A673 (cell line): ENCODE measurements at regions not wholly inside any gene's neighbourhood (a gene's known extent, or its start where the extent isn't known, plus 50 kb on each side); places are given as distances from the start of the nearest gene placed in this dataset.

Experiments used
- BruUV-seq: library from RNA; stranded (reverse); fragments of 400-500 nt; replicated peaks from 2 replicates; lab custom pipeline; 2021; lab: Mats Ljungman, UMichigan
- CTCF ChIA-PET: fragments of 300-600 bp; sonication (Branson Sonifier 250); formaldehyde crosslinking; loops from one replicate; lab custom pipeline; 2022; ENCODE audit warnings: antibody characterized with exemption; lab: Charles Lee
- POLR2A ChIA-PET: fragments of 300-600 bp; sonication (Branson Sonifier 250); formaldehyde crosslinking; loops from one replicate; lab custom pipeline; 2022; ENCODE audit warnings: antibody characterized with exemption; ENCODE audit not compliant: low non-redundant PET; lab: Charles Lee
- DNase-seq: peaks from one replicate; pipeline ENCODE4 v3.0.0-alpha.2; 2015; ENCODE audit warnings: low spot score
- H3K27ac ChIP-seq: fragments of 200-600 bp; sonication (generic); 2 replicates; pipeline ENCODE4 v1.5.1; 2016; ENCODE audit warnings: mixed run types, low read depth, mild to moderate bottlenecking, mixed read lengths, antibody characterized with exemption, low read length; ENCODE audit not compliant: poor library complexity, severe bottlenecking
- H3K27me3 ChIP-seq: fragments of 200-600 bp; sonication (generic); replicated peaks from 2 replicates; pipeline ENCODE4 v1.6.1; 2017; ENCODE audit warnings: mixed run types, low read depth, mild to moderate bottlenecking, mixed read lengths, antibody characterized with exemption, low read length; ENCODE audit not compliant: insufficient read depth, poor library complexity
- H3K36me3 ChIP-seq: fragments of 200-600 bp; sonication (generic); 2 replicates; pipeline ENCODE4 v1.6.1; 2016; ENCODE audit warnings: mixed run types, mild to moderate bottlenecking, mixed read lengths, antibody characterized with exemption, low read length; ENCODE audit not compliant: insufficient read depth, poor library complexity, severe bottlenecking
- H3K4me1 ChIP-seq: fragments of 200-600 bp; sonication (generic); 2 replicates; pipeline ENCODE4 v1.6.1; 2017; ENCODE audit warnings: mixed run types, mild to moderate bottlenecking, mixed read lengths, antibody characterized with exemption, low read length; ENCODE audit not compliant: insufficient read depth, poor library complexity, severe bottlenecking
- H3K4me3 ChIP-seq: fragments of 200-600 bp; sonication (generic); 2 replicates; pipeline ENCODE4 v1.5.1; 2016; ENCODE audit warnings: low read depth, mixed run types, mild to moderate bottlenecking, mixed read lengths, low read length; ENCODE audit not compliant: poor library complexity, severe bottlenecking
- H3K9me3 ChIP-seq: fragments of 200-600 bp; sonication (generic); 2 replicates; pipeline ENCODE4 v1.6.1; 2016; ENCODE audit warnings: mixed run types, low read depth, mild to moderate bottlenecking, mixed read lengths, antibody characterized with exemption, low read length; ENCODE audit not compliant: poor library complexity, severe bottlenecking
- EZH2 ChIP-seq: fragments of 200-600 bp; sonication (generic); IDR thresholded peaks from 2 replicates; pipeline ENCODE4 v1.6.1; 2017; ENCODE audit warnings: borderline replicate concordance, low read depth, mild to moderate bottlenecking, mixed read lengths, antibody characterized with exemption, low read length; ENCODE audit not compliant: poor library complexity, severe bottlenecking
- intact Hi-C: fragments of 100-400 bp; cut with micrococcal nuclease; formaldehyde crosslinking; loops from one replicate; pipeline ENCODE4 v1.10.0; 2022; ENCODE audit not compliant: unreplicated experiment
- TF ChIP-seq, protein P1 (sequence below): fragments of 300-800, 200-600 bp; sonication (generic); conservative IDR thresholded peaks from 2 replicates; pipeline ENCODE4 v1.5.1; 2017; ENCODE audit warnings: low read depth, mild to moderate bottlenecking, antibody characterized with exemption, low read length, moderate library complexity, mixed read lengths

DNA sequence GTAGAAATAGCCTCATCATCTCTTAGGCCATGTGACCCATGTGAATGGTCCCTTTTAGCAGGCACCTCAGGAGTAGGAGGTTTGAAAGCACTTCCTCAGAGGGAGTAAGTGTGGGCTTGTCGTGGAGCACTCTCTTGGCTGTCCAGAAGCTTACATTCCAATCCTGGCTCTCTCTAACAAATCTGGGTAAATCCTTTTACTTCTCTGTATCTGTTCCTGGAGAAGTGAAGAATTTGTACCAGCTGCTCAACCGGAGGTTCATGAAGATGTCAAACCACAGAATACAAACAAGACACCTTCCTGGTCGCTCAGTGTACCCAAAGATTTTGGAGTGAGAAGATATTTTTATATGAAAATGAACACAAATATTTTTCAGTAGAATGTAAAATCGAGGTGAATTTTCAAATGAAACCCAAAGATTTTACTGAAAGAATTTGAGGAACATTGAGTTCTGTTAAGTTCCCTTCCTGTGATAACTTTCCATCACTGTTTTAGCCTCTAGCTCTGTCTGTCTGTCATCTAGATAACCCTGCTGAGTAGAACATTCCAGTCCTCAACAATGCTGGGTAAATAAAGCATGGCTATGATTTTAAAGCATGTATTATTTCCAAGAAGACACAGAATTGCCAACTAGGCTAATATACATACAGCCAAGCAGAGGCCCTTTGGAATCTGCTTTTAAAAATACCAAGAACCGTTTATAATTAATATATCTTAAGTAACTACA is 263.9 kb upstream of the RGS6 start:
- POLR2A ChIA-PET: interaction anchor here (0.6 kb wide), 1 partner anchor 300 kb away, joined by 22 read pairs; no protein-coding TSS in a partner anchor
- no peak overlapping the region for H3K27ac ChIP-seq
- peaks cover 32% of the 10 kb centered on the region for H3K4me1 ChIP-seq
- no peak for DNase-seq
- intact Hi-C loops: no loop called here
- TF ChIP-seq, protein P1, sequence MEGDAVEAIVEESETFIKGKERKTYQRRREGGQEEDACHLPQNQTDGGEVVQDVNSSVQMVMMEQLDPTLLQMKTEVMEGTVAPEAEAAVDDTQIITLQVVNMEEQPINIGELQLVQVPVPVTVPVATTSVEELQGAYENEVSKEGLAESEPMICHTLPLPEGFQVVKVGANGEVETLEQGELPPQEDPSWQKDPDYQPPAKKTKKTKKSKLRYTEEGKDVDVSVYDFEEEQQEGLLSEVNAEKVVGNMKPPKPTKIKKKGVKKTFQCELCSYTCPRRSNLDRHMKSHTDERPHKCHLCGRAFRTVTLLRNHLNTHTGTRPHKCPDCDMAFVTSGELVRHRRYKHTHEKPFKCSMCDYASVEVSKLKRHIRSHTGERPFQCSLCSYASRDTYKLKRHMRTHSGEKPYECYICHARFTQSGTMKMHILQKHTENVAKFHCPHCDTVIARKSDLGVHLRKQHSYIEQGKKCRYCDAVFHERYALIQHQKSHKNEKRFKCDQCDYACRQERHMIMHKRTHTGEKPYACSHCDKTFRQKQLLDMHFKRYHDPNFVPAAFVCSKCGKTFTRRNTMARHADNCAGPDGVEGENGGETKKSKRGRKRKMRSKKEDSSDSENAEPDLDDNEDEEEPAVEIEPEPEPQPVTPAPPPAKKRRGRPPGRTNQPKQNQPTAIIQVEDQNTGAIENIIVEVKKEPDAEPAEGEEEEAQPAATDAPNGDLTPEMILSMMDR: no peak
- no peak for TF ChIP-seq EZH2
- no TSS peak for BruUV-seq
- no peaks in the 10 kb centered on the region for H3K27me3 ChIP-seq
- H3K9me3 ChIP-seq: no peaks in the 10 kb centered on the region
- no peak overlapping the region for H3K4me3 ChIP-seq
- CTCF ChIA-PET: no interaction called here
- peaks cover 9% of the 10 kb centered on the region for H3K36me3 ChIP-seq

DNA sequence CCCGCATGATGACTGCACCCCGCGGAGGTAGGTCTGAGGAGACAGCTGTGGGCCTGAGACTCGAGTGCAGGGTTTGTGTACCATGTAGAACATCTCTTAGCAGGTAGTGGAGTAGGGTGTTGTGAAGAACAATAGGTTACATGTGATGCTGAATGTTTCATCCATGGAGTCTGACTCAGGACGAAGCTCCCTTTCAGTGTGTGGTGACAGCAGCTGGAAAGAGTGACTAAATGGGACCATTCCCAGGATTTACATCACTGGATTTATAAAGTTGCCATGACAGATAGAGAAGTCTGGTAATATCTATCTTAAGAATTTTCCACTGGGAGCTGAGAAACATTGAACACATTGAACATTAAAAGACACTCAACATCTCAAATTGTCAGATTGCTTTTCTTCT is 259.6 kb upstream of the RGS6 start:
- Histone ChIP-seq H3K27ac (no peak overlapping the region), H3K27me3 (no peaks in the 10 kb centered on the region), H3K36me3 (peaks cover 12% of the 10 kb centered on the region), H3K4me1 (peaks cover 8% of the 10 kb centered on the region), H3K4me3 (no peak overlapping the region), H3K9me3 (no peaks in the 10 kb centered on the region)
- CTCF ChIA-PET: no interaction called here
- intact Hi-C loops: no loop called here
- no peak for TF ChIP-seq EZH2
- TF ChIP-seq, protein P1: no peak
- no peak for DNase-seq
- POLR2A ChIA-PET: no interaction called here
- BruUV-seq: no TSS peak

DNA sequence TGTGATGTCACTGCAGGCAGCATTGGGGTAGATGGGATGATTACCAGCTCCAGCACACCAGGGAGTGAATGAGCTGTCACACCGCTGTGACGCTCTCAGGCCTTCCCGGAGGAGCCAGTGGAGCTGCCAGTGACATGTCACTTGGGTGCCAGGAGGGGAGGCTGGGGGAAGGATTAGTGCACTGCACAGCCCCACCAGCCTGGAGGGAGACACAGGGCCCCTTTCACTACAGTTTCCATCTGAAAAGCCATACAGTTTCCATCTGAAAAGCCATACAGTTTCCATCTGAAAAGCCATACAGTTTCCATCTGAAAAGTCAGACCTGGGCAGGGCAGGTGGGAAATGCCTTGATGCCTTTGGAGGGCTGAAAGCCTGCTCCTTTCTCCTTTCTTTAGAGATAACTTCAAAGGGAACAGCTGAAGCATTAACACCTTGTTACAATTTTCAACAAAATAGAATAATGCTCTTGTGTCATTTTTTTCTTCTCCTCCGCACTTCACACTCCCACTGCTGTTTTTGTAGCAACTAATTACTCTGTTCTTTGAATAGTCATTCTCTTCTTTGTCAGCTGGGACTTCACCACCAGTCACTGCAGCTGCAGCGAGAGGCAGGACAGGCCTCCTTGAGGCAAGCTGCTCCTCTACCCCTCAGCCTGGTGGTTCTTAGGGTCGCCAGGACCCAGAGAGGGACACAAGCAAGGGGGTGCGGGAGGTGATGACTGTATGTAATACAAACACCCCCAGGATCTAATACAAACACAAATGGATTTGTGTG is 256.9 kb upstream of the RGS6 start:
- TF ChIP-seq EZH2: no peak
- TF ChIP-seq, protein P1: no peak
- Histone ChIP-seq H3K36me3 (peaks cover 7% of the 10 kb centered on the region), H3K9me3 (no peaks in the 10 kb centered on the region), H3K4me1 (peaks cover 7% of the 10 kb centered on the region), H3K4me3 (no peak overlapping the region), H3K27me3 (no peaks in the 10 kb centered on the region), H3K27ac (peak overlapping the region; percentile 37)
- intact Hi-C loops: no loop called here
- DNase-seq: peak; percentile 70
- POLR2A ChIA-PET: interaction anchor here (0.6 kb wide), 1 partner anchor 448 kb away, joined by 3 read pairs; no protein-coding TSS in a partner anchor
- CTCF ChIA-PET: no interaction called here
- no TSS peak for BruUV-seq
